K562 (cell line): ENCODE measurements at regions not wholly inside any gene's neighbourhood (a gene's known extent, or its start where the extent isn't known, plus 50 kb on each side); places are given as distances from the start of the nearest gene placed in this dataset.

Experiments
- ATAC-seq: fragments of 200-7000 bp; cut with Tn5 transposase; 3 replicates; pipeline ENCODE4 v1.9.1; 2020; ENCODE audit warnings: moderate library complexity
- BruUV-seq: library from RNA; stranded (reverse); fragments of 400-500 nt; replicated peaks from 2 replicates; lab custom pipeline; 2021; lab: Mats Ljungman, UMichigan
- CTCF ChIA-PET: fragments of 300-600 bp; formaldehyde crosslinking; extraction: SDS; loops from one replicate; lab custom pipeline; 2021; ENCODE audit warnings: low intra/inter-chr PET ratio; lab: Yijun Ruan, JAX
- POLR2A ChIA-PET: fragments of 300-600, 350-650 bp; sonication (Branson Sonifier 250); formaldehyde crosslinking; extraction: SDS; loops from one replicate; lab custom pipeline; 2021; ENCODE audit warnings: antibody characterized with exemption, inconsistent platforms; lab: Yijun Ruan, JAX
- DNase-seq, 4 experiments: peaks; one replicate each; pipeline versions ENCODE4 v3.0.0 to v3.0.0-alpha.2; 2011 to 2018; ENCODE audit warnings: low spot score in 3 of 4, mixed read lengths in 3 of 4; ENCODE audit errors: extremely low read depth in 1 of 4
- FAIRE-seq: peaks from 2 replicates; lab custom pipeline; 2011; peaks lifted over from hg19 to GRCh38; lab: Jason Lieb, UNC
- H2AFZ ChIP-seq: 2 replicates; pipeline ENCODE4 v1.6.0; 2011; ENCODE audit warnings: low read depth, low read length, control low read depth, inconsistent platforms
- H3K27ac ChIP-seq: fragments of 200-600 bp; 3 replicates; pipeline ENCODE4 v1.8.0; 2011; ENCODE audit warnings: low read depth, mild to moderate bottlenecking, control low read depth, inconsistent platforms, low read length, moderate library complexity, mixed read lengths; ENCODE audit errors: extremely low read depth
- H3K27me3 ChIP-seq, 2 experiments: fragments of 300-600 bp in 1 of 2; 2 replicates in 1 of 2; 3 replicates in 1 of 2; pipeline versions ENCODE4 v1.6.0 to v1.8.0; 2011; ENCODE audit warnings: inconsistent platforms in 2 of 2, low read length in 2 of 2, mild to moderate bottlenecking in 1 of 2, mixed read lengths in 1 of 2, moderate library complexity in 1 of 2; ENCODE audit not compliant: control insufficient read depth in 2 of 2, insufficient read depth in 2 of 2
- H3K36me3 ChIP-seq: fragments of 300-600 bp; 3 replicates; pipeline ENCODE4 v1.8.0; 2011; ENCODE audit warnings: mild to moderate bottlenecking, low read length, inconsistent platforms; ENCODE audit not compliant: control insufficient read depth, insufficient read depth
- H3K4me1 ChIP-seq, 2 experiments: fragments of 200-600 bp in 1 of 2; replicated peaks in 1 of 2; 2 replicates in 1 of 2; 3 replicates in 1 of 2; pipeline versions ENCODE4 v1.5.1 to v1.8.0; 2011; ENCODE audit warnings: inconsistent platforms in 2 of 2, low read length in 2 of 2, mild to moderate bottlenecking in 1 of 2, mixed read lengths in 1 of 2, moderate library complexity in 1 of 2; ENCODE audit not compliant: control insufficient read depth in 2 of 2, insufficient read depth in 2 of 2
- H3K4me2 ChIP-seq: 2 replicates; pipeline ENCODE4 v1.6.1; 2011; ENCODE audit warnings: low read length, control low read depth, inconsistent platforms, mixed read lengths; ENCODE audit not compliant: insufficient read depth
- H3K4me3 ChIP-seq: fragments of 200-600 bp; sonication (generic), shearing (Covaris generic); 2 replicates; pipeline ENCODE4 v1.5.1; 2016; ENCODE audit warnings: control low read depth, inconsistent platforms
- H3K79me2 ChIP-seq: fragments of 200-600 bp; 3 replicates; pipeline ENCODE4 v1.8.0; 2011; ENCODE audit warnings: low read length, inconsistent platforms; ENCODE audit not compliant: control insufficient read depth, insufficient read depth
- H3K9ac ChIP-seq, 2 experiments: 2 replicates each; pipeline versions ENCODE4 v1.6.0 to v1.6.1; 2011; ENCODE audit warnings: low read depth in 2 of 2, low read length in 2 of 2, control low read depth in 1 of 2, inconsistent platforms in 1 of 2, mild to moderate bottlenecking in 1 of 2, mixed read lengths in 1 of 2; ENCODE audit not compliant: insufficient read depth in 1 of 2
- H3K9me1 ChIP-seq: one replicate; pipeline ENCODE4 v1.6.0; 2011; ENCODE audit warnings: inconsistent platforms, mild to moderate bottlenecking, low read length, moderate library complexity; ENCODE audit not compliant: control insufficient read depth, insufficient read depth
- H3K9me3 ChIP-seq: replicated peaks from 2 replicates; pipeline ENCODE4 v1.5.1; 2011; ENCODE audit warnings: low read depth, low read length, inconsistent platforms; ENCODE audit not compliant: control insufficient read depth, insufficient read depth
- H4K20me1 ChIP-seq: replicated peaks from 2 replicates; pipeline ENCODE4 v1.6.1; 2011; ENCODE audit warnings: low read length, inconsistent platforms, mixed read lengths; ENCODE audit not compliant: control insufficient read depth, insufficient read depth
- ARNT ChIP-seq, 2 experiments: fragments of 450-650 bp; IDR thresholded peaks; 2 replicates each; pipeline ENCODE4 v1.6.1; 2016; ENCODE audit warnings: mild to moderate bottlenecking in 1 of 2
- CCAR2 ChIP-seq: fragments of 200-400 bp; formaldehyde crosslinking; IDR thresholded peaks from 2 replicates; pipeline ENCODE4 v1.6.1; 2017; ENCODE audit warnings: mild to moderate bottlenecking, low read depth, low read length
- HMGN3 ChIP-seq: IDR thresholded peaks from 2 replicates; pipeline ENCODE4 v1.6.1; 2011; ENCODE audit warnings: borderline replicate concordance, low read depth, mild to moderate bottlenecking, mixed read lengths, low read length; ENCODE audit not compliant: insufficient read length; ENCODE audit errors: extremely low read depth
- NCOA4 ChIP-seq: fragments of 450-650 bp; IDR thresholded peaks from 2 replicates; pipeline ENCODE4 v1.6.1; 2018; ENCODE audit warnings: mild to moderate bottlenecking; ENCODE audit not compliant: partially characterized antibody
- PHF21A ChIP-seq: fragments of 450-650 bp; IDR thresholded peaks from 2 replicates; pipeline ENCODE4 v1.6.1; 2017; ENCODE audit warnings: low read depth, borderline replicate concordance
- RBM17 ChIP-seq: fragments of 200-400 bp; formaldehyde crosslinking; IDR thresholded peaks from 2 replicates; pipeline ENCODE4 v1.6.1; 2017; ENCODE audit warnings: low read depth, mild to moderate bottlenecking, low read length, borderline replicate concordance
- SRSF3 ChIP-seq: fragments of 200-400 bp; formaldehyde crosslinking; IDR thresholded peaks from 2 replicates; pipeline ENCODE4 v1.6.1; 2016; ENCODE audit warnings: mild to moderate bottlenecking, low read length, moderate library complexity; ENCODE audit not compliant: insufficient read depth
- STAG1 ChIP-seq: sonication (generic); formaldehyde crosslinking; IDR thresholded peaks from 2 replicates; pipeline ENCODE4 v1.5.0; 2020; ENCODE audit warnings: missing genetic modification reagents, borderline replicate concordance
- ZBTB8A ChIP-seq: fragments of 450-650 bp; IDR thresholded peaks from 2 replicates; pipeline ENCODE4 v1.6.1; 2018; ENCODE audit warnings: mild to moderate bottlenecking, moderate library complexity; ENCODE audit not compliant: partially characterized antibody
- WGBS: fragments of 100-300 bp; shearing (Covaris generic); methylation state at CpG from one replicate; pipeline ENCODE4 v1.1.6; 2016; ENCODE audit warnings: low coverage, mixed read lengths; ENCODE audit not compliant: insufficient coverage; ENCODE audit errors: missing lambda C conversion rate; 5-methylcytosine and 5-hydroxymethylcytosine counted together
- in situ Hi-C: fragments of 300-500 bp; cut with MboI; formaldehyde crosslinking; loops from 4 replicates; pipeline ENCODE4 v1.15.0; 2018; ENCODE audit warnings: inconsistent platforms, mixed read lengths
- intact Hi-C: fragments of 100-400 bp; cut with micrococcal nuclease; formaldehyde crosslinking; loops from 2 replicates; pipeline ENCODE4 v1.14.2; 2022
- TF ChIP-seq, protein P1 (sequence below): sonication (generic); formaldehyde crosslinking; IDR thresholded peaks from 2 replicates; pipeline ENCODE4 v1.8.0; 2023; ENCODE audit warnings: mild to moderate bottlenecking, missing genetic modification reagents

DNA sequence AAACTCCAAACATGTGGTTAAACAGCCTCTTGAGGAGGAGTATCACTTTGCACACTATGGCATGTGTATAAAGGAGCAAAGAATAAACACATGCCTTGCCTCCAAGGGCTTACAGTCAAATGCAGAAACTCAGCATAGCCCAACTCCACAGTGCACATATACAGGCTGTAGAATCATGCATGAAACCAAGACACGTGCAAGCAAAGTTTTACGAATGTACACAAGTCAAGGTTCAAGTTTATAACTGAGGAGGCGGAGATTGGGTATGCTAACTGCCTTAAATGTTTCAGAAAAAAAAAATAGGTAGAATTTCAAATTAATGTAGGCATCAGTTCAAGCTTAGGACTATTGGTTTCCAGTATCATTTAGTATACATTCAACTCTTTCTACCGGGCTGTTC, 321.1 kb downstream of the SOX9 start:
- no peak for TF ChIP-seq HMGN3
- TF ChIP-seq NCOA4: no peak
- TF ChIP-seq PHF21A: no peak
- Histone ChIP-seq H3K4me1 (no peaks in the 10 kb centered on the region), H3K27ac (no peak overlapping the region), H3K79me2 (no peaks in the 10 kb centered on the region), H3K9me3 (no peaks in the 10 kb centered on the region), H4K20me1 (no peaks in the 10 kb centered on the region), H3K9ac (no peak overlapping the region), H3K36me3 (no peaks in the 10 kb centered on the region), H2AFZ (no peak overlapping the region), H3K4me2 (no peak overlapping the region), H3K9me1 (no peaks in the 10 kb centered on the region), H3K4me3 (no peak overlapping the region), H3K27me3 (no peaks in the 10 kb centered on the region; a peak in 1 of 5 replicates)
- in situ Hi-C loops: no loop called here
- no TSS peak for BruUV-seq
- no peak for FAIRE-seq
- WGBS: 4% methylated on average over 4 of the region's 4 CpGs
- DNase-seq: no peak
- intact Hi-C loops: no loop called here
- ChIA-PET CTCF (no interaction called here), POLR2A (no interaction called here)
- no peak for ATAC-seq

DNA sequence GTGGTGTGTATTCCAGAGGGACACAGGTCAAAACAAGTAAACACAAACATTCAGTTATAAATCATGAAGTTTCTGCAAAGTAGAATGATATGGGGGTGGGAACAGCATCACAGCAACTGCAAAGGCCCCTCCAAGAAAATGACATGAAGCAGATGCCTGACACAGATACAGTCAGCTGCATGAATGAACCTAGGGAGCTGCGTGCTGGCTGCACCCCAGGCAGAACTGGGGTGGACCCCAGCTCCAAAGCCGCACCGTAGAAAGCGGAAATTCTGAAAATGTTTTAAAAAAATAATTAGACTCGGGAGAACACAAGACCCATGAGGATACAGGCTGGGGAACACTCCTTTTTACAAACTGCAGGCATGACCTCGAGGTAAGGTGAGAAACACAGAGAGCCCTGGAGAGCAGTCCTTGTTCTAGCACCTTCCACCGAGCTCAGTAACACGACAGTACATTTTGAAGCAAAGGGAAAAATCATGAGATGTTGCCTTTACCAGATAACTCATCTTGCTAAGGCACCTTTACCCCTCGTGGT, 323.8 kb downstream of the SOX9 start:
- Histone ChIP-seq H3K27me3 (no peaks in the 10 kb centered on the region; a peak in 1 of 5 replicates), H3K4me1 (no peaks in the 10 kb centered on the region), H3K79me2 (no peaks in the 10 kb centered on the region), H4K20me1 (no peaks in the 10 kb centered on the region), H3K9me3 (no peaks in the 10 kb centered on the region), H3K4me3 (no peak overlapping the region), H3K4me2 (no peak overlapping the region), H3K9ac (no peak overlapping the region), H2AFZ (no peak overlapping the region), H3K36me3 (no peaks in the 10 kb centered on the region), H3K27ac (no peak overlapping the region), H3K9me1 (no peaks in the 10 kb centered on the region)
- DNase-seq: no peak
- intact Hi-C loops (no loop called here), in situ Hi-C loops (no loop called here)
- CTCF ChIA-PET: no interaction called here
- 0% methylated on average over 9 of the region's 9 CpGs for WGBS
- POLR2A ChIA-PET: no interaction called here
- ATAC-seq: no peak
- BruUV-seq: no TSS peak
- no peak for TF ChIP-seq CCAR2
- no peak for TF ChIP-seq SRSF3
- no peak for TF ChIP-seq RBM17
- TF ChIP-seq, protein P1, sequence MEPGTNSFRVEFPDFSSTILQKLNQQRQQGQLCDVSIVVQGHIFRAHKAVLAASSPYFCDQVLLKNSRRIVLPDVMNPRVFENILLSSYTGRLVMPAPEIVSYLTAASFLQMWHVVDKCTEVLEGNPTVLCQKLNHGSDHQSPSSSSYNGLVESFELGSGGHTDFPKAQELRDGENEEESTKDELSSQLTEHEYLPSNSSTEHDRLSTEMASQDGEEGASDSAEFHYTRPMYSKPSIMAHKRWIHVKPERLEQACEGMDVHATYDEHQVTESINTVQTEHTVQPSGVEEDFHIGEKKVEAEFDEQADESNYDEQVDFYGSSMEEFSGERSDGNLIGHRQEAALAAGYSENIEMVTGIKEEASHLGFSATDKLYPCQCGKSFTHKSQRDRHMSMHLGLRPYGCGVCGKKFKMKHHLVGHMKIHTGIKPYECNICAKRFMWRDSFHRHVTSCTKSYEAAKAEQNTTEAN (CRISPR knock-in tag): no peak
- no peak for TF ChIP-seq STAG1 (CRISPR knock-in tag)
- no peak for TF ChIP-seq ARNT (IDR thresholded peaks at IDR 0.05)
- no peak for TF ChIP-seq ZBTB8A
- FAIRE-seq: no peak
